ENCODE measurements at regions not wholly inside any gene's neighbourhood (a gene's known extent, or its start where the extent isn't known, plus 50 kb on each side); places are given as distances from the start of the nearest gene placed in this dataset.
"Not testable (repeated sequence)": the region's sequence is repeated elsewhere in the genome, so short reads cannot be mapped to it uniquely, and the experiment has no call there.

DNA sequence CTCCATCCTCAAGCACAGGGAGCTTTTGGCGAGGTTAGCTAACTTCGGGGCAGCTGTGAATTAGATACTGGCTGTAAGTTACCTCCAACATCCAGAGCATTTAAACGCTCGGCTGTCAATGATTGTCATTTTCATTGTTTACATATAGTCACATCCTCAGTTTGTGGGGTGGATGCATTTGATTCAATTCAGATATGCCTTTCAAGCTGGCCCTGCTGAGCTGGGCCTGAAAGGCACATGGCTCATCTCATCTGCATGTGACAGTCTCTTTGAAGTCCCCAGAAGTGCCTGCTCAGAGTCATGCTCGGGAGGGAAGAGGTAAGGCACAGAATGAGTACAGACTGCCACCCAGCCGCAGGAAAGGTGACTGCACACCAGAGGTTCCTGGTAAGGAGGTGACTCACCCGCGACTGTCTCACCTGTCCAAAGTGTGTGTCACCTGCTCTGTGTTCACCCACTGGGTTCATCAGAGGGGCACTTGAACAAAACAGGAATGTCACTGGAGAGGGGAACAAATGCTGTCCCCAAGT, 281.2 kb upstream of the PLGLB2 start:
- DNase-seq: peak; percentile 79

DNA sequence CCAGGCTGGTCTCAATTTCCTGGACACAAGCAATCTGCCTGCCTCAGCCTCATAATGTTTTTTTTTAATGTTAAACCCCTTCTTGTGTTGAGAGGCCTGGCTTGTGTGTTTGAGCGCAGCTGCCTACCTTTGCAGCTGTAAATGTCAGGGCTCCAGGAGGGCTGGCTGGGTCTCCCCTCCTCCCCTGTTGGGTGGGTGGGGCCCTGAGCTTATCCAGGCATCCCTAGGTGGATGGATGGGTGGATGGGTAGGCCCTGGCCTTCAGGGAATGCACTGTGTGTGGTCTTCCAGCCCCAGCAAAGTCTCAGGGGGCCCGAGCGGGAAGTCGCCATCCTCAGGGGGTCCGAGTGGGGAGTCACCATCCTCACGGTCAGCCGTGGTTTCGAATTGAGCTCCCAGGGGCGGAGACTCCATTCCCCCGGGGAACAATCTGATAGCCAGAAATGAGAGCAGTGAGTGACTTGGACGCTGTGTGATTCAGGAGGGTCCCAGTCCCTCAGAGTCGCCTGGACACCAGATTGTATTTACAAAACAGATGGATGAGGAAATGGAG, 279.4 kb upstream of the PLGLB2 start:
- DNase-seq: not testable (repeated sequence)

DNA sequence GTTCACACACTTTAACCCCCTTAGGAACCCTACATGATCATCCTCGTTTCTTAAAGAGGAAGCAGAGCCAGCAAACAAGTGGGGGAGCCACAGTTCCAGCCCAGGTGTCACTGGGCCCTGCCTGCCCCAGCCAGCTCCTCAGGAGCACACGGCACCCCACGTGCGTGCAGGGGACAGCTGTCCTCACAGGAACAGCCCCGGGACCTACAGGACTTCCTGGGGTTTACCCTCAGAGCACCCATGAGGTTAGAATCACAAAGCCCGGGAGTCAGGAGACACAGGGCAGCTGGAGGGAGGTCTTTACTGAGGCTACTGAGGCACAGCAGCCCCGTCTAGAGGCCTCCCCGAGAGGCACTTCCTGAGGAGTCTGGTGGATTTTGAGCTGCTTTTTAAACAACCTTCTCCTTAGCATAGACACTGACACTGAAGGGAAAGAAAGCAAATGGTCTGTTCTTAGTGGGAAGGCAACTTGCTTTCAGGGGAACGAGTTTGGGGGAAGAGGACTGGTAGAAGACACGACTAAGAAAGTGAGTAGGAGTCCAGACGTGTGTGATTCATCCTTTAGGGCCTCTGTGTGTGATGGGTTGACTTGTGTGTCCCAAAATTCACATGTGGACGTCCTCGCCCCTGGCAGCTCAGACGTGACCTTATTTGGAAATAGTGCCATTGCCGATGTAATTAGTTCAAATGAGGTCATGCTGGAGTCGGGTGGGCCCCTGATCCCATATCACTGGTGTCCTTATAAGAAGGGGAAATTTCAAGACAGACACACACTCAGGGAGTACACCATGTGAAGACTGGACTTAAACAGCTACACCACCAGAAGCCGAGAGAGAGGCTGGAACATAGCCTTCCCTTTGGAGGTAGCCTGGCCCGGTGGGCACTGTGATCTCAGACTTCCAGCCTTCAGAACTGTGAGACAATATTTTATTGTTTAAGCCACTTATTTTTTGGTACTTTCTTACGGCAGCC, 278.4 kb upstream of the PLGLB2 start:
- peak; percentile 81 for DNase-seq

DNA sequence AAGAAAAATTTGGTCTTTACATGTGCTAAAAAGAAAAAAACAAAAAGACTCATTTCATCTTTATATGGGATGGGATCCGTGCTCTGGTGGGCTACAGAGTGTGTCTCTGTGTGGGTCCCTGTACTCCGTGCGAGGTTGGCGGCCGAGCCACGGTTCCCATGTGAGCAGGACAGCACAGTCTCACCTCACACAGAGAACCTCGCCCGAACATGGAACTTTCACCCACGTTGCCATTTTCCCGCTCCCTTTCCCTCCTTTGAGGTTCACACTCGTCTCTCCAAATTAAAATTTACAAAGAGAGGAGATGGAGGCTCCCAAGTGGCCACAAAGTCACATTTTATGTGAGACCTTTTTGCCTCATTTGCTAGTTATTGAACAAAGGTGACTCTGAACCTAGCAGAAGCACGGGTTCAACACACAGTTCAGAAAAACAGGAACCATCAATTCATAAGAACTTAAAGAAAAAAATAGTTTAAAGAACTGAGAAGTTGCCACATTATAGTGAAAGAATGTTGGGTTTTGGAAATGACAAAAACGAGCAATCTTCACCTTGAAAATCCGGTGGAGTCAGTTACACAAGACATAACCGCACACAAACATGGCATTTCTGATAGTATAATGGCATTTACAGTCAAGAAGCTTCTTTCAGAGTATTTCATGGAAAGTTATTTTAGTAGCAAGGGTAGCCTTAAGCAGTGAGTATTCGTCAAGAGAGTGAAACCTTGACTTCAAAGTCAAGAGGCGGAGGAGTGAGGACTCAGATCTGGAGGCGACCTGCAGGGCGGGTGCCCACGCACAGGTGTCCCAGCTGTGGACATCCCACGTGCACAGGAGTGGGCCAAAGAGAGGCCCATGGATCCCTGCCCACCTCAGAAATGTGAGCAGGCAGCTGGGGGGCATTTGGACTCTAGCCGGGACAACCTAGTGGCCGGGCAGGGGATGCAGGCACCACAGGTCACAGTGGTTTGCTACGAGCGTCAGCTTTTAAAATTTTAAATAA, 277.2 kb upstream of the PLGLB2 start:
- DNase-seq: peak; percentile 86

DNA sequence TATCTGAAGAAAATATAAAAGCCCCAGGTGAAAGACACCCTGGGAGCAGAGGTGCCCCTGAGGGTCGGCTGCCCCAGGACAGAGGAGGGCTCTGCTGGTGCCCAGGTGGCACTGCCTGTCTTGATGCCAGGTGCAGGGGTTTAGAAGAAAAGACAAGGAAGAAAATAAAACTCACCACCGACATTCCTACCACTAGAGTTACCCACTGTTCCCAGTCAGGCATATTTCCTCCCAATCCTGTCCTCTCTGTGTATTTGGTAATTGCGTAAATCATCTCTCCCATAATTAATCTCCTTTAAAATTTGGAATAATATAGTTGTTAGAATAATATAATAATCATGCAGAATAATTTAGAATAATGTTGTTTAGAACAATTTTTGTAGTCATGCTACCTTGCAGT, 276.4 kb upstream of the PLGLB2 start:
- DNase-seq: not testable (repeated sequence)

DNA sequence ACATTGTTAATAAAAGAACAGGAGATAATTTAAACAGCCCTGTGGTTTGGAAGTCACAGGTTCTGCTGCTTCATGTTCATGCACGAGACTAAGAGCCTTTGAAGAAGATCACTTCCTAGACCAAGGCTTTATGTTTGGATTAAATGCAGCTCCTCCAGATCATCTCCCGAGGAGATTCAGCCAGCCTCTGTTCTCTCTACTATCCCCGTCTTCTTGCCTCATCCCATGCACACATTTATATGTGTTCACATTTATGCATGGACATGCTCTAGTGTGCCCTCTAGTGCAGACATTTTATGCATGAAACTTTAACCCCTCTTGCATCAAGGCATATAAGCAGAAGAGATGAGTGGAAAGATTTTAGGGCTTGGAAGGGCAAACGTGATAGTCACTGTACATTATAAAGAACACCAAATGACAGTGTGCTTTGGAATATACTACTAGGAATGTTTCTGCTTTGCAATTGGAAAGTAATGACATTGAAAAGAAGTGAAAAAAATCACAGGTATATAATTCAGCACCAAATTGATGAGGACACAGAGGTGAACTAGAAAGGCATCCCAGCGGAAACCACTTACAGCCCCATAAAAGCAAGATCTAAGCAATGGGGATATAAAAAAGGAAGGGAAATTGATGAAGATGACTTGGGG, 271.5 kb upstream of the PLGLB2 start:
- DNase-seq: not testable (repeated sequence)

DNA sequence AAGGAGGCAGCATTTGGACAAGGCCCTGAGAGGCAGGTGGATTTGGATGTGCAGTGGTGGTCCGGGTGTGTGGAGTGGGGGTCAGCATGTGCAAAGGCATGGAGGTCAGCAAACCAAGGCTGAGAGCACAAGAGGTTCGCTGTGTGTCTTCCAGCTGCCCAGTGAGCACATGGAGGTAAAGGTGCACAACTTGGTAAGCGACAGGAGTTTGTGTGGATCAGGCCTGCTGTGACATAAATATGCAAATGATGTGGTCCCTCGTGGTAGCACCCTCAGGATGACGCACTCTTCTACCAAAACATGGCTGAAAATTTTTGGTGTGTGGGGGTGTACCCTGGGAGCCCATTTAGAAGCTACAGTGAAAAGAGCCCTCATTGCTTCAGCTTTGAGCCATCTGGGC, 271.0 kb upstream of the PLGLB2 start:
- peak; percentile 68 for DNase-seq

DNA sequence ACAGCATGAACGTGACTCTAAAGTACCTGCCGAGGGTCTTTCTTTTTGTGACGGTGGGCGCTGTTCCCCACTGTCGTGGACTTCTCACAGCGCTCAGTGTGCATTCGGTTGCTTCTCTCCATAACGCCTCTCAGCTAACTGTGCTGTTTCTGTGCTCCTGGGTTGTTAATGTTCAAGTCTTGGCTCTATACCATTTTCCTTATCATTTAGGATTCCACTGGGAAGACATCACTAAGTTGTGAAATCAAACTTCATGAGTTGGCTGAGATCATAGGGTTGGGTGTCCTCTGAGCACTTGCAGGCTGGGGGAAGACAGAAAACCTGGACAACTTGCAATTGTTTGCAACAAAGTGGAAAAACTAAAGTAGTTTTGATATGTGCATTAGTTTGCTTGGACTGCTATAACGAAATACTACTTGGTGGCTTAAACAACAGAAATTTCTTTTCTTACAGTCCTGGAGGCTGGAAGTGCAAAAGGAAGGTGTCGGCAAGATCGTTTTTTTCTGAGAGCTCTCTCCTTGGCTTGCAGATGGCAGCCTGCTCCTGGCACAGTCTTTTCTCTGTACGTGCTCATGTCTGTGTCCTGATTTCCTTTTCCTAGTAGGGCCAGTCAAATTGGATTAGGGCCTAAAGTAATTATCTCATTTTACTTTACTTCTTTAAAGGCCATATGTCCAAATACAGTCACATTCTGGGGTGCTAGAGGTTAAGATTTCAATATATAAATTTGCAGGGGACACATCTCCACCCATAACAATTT, 270.0 kb upstream of the PLGLB2 start:
- DNase-seq: not testable (repeated sequence)

DNA sequence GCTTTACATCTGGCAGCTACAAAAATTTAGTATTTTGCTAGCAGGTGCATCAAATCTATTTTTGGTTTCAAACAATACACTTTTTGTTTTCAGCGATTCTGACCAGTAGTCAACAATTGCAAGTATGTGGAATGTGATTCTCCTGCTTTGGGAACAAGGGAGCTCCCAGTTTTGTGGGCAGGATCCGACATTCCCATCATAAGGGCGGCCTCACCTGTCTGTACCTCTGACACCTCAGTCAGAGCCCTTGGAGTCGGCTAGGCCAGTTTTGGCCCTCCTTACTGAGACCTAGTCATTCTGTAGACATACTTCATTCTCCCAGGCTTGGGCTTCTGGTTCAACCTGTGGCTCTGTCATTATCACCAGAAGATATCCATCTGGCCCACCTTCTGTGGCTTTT, 269.0 kb upstream of the PLGLB2 start:
- not testable (repeated sequence) for DNase-seq

DNA sequence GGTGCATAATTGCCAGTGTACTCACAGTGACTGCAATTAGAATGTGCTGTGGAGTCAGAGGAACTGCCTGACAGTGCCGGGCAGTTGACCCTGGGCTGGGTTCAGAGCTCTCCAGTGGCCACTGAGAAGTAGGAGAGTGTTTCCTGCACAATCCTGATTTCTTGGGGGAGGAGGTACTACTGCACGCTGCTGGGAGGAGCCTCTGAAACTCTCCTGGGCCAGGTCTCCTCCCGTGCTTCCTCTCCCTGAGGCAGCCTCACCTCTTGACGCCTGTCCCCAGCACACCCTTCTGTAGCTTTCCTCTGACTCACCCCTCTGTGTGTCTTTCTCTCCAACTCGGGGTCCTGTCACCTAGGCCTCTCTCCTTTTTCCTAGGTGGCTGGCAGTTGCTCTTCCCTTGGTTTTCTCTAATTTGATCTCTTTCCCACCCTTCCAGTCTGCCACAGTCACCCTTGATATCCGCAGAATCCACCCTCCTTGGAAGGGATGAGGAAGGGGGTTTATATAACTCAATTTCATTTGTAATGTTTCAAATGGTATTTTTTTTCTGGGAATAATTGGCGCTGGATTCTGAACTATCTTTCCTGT, 264.7 kb upstream of the PLGLB2 start:
- DNase-seq: not testable (repeated sequence)

DNA sequence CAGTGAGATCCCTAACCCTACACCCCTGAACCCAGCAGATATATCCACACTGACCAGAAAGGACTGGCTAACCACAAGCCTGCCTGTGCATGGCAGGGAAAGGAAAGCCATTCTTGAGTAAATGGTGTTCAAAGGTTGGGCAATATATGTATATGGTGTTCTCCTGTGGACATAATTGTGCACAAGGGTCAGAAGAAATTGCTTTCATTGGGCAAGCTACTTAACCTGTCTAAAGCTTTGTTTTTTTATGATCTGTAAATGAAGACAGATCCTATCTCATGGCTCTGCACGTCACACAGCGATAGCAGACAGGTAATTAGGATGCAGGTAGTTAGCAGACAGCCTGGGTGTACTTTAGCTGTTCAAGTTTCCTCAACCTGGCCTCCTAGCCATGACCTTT, 263.5 kb upstream of the PLGLB2 start:
- DNase-seq: not testable (repeated sequence)

DNA sequence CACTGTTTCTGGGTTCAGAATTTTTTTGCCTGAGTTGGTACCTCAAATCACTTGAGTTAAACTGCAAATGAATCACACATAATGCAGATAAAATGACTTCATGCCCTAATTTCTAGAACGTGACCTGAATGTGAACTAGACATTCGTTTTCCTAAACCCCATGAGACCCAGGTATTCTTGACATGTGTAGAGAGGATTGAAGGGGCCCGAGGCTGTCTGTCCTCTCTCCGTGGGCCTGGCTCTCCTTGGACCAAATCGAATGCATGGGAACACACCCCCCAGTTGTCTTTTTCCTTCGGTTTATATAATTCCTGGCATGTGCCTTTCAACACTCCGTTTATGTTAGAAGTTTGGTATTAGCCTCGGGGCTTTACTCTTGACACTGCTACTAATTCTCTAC, 262.4 kb upstream of the PLGLB2 start:
- DNase-seq: not testable (repeated sequence)

DNA sequence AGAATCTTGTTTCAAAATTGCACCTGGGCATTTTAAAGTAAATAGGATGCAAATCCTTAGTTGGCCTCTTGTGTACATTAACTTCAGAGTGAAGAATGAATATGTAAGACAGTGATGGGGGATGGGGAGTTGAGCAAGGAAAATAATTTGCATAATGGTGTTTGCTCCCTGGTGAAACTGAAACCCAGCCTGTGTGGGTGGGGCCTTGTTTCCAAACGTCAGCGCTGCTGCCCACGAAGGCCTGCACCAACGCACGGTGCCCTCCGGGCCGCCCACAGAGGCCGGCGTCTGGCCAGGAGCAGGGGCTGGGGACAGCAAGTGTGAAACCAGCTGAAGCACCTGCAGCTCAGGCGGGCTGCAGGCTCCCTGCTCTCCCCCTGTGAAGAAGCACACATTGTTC, 262.0 kb upstream of the PLGLB2 start:
- DNase-seq: not testable (repeated sequence)

DNA sequence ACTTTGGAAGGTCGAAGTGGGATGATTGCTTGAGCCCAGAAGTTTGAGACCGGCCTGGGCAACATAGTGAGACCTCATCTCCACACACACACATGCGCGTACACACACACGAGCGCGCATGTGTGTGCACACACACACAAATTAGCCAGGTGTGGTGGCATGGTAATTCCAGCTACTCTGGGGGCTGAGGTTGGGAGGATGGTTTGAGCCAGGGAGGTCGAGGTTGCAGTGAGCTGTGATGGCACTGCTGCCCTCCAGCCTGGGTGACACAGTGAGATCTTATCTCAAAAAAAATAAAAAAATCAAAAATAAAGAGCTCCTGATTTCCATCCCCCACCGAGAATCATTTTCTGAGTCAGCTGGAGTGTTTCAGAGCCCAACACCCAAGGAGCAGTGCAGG, 261.5 kb upstream of the PLGLB2 start:
- DNase-seq: not testable (repeated sequence)

DNA sequence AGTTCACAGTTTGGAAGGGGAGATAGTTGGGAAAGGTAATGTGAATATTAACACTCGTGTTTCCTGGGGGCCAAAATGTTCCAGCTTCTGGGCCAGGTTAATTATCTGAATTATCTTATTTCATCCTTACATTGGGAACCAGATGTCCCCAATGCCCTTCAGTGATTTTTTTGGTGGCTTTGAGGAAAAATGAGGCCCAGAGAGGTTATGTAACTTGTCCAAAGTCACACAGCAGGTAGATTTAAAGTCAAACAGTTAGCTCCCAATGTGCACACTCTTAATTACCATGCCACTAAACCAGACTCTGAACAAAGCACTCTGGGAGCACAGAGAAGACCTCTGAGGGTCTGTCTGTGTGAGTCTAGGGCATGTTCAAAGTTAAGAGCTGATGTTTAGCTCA, 259.9 kb upstream of the PLGLB2 start:
- DNase-seq: not testable (repeated sequence)

DNA sequence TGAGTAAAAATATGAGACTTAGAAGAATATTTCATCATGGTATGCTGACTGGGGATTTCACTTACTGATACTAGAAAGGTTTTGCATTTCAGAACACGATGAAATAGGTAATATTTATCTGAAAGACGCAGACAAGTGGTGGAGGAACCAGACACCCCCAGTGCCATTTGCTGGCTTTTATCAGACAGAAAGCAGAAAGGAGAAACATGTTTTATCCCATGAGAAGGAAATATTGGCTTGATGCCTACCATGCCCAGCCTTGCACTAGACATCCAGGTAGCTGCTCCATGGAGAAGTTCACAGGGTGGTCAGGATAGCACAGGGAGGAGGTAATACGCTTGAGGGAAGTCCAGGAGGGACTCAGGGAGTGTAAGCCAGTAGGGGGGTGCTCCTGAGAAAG, 258.9 kb upstream of the PLGLB2 start:
- DNase-seq: not testable (repeated sequence)

DNA sequence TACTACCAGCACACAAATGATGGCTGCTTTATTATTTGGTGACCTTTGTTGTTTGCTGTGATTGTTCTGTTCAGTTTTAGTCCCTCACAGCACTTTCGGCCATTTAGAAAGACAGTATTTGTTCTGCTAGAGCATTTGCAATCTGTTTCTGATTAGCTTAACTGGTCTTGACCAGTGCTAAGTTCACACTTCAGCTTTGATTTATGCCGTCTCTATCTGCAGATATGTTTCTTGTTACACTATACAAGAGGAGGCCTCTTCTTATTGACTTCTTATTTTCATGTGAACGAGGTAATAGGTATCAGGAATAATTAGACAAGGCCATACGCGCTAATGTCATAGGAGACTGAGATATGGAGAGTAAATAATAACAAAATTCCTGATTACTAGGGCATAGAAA, 253.0 kb upstream of the PLGLB2 start:
- DNase-seq: not testable (repeated sequence)

DNA sequence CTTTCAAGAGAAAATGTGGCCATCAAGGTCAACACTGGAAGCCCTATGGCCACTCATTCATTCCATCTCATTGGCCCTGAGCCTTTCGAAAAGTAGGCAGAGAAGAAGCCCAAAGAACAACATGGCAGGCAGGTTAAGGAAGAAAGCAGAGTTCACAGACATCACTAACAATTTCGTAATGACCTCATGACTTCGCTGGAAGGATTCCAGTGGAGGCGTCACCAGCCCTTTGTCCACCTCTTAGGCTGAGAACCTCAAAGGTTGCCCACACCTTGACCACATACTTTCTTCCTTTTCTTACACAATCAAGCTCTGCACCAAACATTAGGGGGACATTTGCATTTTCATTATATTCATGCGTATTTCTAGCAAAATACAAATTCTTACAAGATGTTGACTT, 252.4 kb upstream of the PLGLB2 start:
- DNase-seq: not testable (repeated sequence)

DNA sequence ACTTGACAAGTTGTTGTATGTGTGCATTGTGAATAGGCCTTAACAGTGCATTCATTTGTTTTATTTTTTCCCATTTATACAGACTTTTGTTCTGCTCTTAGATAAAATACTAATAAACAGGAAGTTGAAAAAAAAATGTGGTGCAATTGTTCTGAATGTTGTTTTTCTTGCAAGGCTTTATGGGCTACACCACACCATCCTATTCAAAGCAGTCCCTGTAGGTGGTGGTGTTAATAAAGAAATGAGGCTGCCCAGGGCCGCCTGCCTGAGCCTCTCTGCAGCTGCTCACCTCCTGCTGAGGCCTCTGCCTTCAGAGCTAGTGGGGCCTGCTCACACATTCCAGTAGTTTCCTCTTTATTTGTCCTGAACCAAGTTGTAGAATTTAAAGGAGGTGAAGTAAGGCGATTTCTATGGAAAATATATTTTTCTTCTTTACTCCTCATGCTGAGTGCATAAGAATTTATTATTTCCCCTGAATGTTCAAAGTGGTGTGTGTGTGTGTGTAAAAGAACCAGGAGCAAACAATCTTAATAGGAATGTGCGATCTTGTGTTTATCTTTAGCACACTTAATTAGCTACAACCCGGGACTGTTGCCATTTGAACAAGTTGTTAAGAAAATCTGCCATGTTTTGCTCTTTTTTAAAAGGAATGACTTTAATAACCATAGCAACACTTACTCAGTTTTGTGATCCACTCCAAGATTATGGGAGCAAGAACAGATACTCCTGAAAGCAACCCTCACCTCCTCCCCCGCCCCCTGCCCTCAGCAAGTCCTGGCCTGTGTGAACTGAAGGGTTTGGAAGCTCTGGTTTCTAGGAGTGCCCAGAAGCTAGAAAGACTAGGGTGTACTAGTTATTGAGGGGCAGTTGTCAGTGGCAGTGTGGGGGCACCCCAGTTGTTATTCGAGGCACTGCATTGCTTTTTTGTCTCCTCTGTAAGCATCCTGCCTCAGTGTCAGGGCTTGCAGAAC, 251.6 kb upstream of the PLGLB2 start:
- DNase-seq: not testable (repeated sequence)

DNA sequence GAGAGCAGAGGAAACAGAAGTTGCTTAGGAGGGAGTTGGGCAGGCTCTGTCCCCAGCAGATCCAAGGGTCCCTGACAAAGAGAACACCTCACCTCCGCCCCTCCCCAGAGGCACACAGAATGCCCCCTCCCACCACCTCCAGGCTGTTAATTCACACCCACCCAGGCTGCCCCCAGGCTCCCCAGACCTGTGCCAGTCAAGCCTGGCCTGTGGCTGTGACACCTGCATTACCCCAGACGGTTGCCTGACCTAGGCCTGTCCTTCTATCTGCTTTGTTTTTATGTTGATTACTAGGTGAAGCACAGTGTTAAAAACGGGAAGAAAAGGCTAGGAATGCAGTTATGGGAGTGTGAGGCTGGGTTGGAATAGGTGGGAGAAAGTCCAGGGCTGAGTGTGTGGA, 250.8 kb upstream of the PLGLB2 start:
- DNase-seq: not testable (repeated sequence)

All from activated CD8-positive, alpha-beta memory T cell treated with anti-CD3 and anti-CD28 coated beads, Interleukin-2, amount 50 U/mL, for 48 hours (primary cell).